ENCODE measurements at regions not wholly inside any gene's neighbourhood (a gene's known extent, or its start where the extent isn't known, plus 50 kb on each side); places are given as distances from the start of the nearest gene placed in this dataset.

- no peak overlapping the region for H2AFZ ChIP-seq (ENCODE audit: low read depth, low read length)
- H3K27ac ChIP-seq (ENCODE audit: low read length) = no peak overlapping the region
- H3F3A ChIP-seq (ENCODE audit: insufficient read depth, low read length, poor library complexity, severe bottlenecking) = no peaks in the 10 kb centered on the region
- no peaks in the 10 kb centered on the region for H4K20me1 ChIP-seq (ENCODE audit: insufficient read depth)
- H3K79me2 ChIP-seq (replicated peaks; ENCODE audit: insufficient read depth, low read length) = no peaks in the 10 kb centered on the region
- H3K4me3 ChIP-seq (ENCODE audit: low read length) = no peak overlapping the region
- no peaks in the 10 kb centered on the region for H3K27me3 ChIP-seq (ENCODE audit: insufficient read depth, low read depth, low read length)
- H3K4me2 ChIP-seq (ENCODE audit: low read length) = no peak overlapping the region
- H3K36me3 ChIP-seq (ENCODE audit: insufficient read depth, low read length) = no peaks in the 10 kb centered on the region
- H3K9me3 ChIP-seq (ENCODE audit: low read length) = no peaks in the 10 kb centered on the region
- H3K9ac ChIP-seq (ENCODE audit: low read length) = no peak overlapping the region
- no peaks in the 10 kb centered on the region for H3K9me2 ChIP-seq (ENCODE audit: insufficient read depth, low read length)
- TF ChIP-seq TAF1 (IDR thresholded peaks at IDR 0.05; ENCODE audit: low read depth) (no peak), EZH2 (IDR thresholded peaks at IDR 0.05; ENCODE audit: borderline replicate concordance, insufficient read depth, low read length, poor library complexity, severe bottlenecking) (no peak), MXI1 (conservative IDR thresholded peaks at IDR 0.05; ENCODE audit: poor library complexity, severe bottlenecking) (no peak), RAD21 (conservative IDR thresholded peaks at IDR 0.05) (no peak)
- TF ChIP-seq, protein P1, sequence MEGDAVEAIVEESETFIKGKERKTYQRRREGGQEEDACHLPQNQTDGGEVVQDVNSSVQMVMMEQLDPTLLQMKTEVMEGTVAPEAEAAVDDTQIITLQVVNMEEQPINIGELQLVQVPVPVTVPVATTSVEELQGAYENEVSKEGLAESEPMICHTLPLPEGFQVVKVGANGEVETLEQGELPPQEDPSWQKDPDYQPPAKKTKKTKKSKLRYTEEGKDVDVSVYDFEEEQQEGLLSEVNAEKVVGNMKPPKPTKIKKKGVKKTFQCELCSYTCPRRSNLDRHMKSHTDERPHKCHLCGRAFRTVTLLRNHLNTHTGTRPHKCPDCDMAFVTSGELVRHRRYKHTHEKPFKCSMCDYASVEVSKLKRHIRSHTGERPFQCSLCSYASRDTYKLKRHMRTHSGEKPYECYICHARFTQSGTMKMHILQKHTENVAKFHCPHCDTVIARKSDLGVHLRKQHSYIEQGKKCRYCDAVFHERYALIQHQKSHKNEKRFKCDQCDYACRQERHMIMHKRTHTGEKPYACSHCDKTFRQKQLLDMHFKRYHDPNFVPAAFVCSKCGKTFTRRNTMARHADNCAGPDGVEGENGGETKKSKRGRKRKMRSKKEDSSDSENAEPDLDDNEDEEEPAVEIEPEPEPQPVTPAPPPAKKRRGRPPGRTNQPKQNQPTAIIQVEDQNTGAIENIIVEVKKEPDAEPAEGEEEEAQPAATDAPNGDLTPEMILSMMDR (IDR thresholded peaks at IDR 0.05; ENCODE audit: poor library complexity, severe bottlenecking) = no peak
Observed at GRCh38 chr3:178386880-178387279, 149.4 kb upstream of the KCNMB2 start.

DNA sequence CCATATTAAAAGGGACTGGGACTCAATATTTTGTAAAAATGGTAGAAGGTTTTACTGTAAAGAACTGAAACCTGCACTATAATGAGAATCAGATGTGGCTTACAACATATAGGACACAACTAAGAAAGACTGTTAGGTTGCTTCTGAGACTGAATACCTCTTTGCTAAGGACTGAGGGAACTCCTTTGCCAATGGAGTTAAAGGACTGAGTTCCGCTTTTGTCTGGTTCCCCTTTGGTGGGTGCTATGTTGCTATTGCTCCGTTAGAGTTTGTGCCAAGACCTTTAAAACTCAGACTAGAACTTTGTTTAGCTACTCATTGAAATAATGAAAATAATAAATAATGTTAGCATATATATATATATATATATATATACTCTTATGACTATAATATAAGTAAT is 147.8 kb upstream of the KCNMB2 start:
- no peaks in the 10 kb centered on the region for H3K9me3 ChIP-seq (ENCODE audit: low read length)
- H3K4me2 ChIP-seq (ENCODE audit: low read length) = no peak overlapping the region
- H3F3A ChIP-seq (ENCODE audit: insufficient read depth, low read length, poor library complexity, severe bottlenecking) = no peaks in the 10 kb centered on the region
- TF ChIP-seq EZH2 (IDR thresholded peaks at IDR 0.05; ENCODE audit: borderline replicate concordance, insufficient read depth, low read length, poor library complexity, severe bottlenecking) (no peak), RAD21 (conservative IDR thresholded peaks at IDR 0.05) (no peak), EP300 (conservative IDR thresholded peaks at IDR 0.05; ENCODE audit: poor library complexity, severe bottlenecking) (no peak), POLR2AphosphoS5 (IDR thresholded peaks at IDR 0.05) (no peak), SMC3 (conservative IDR thresholded peaks at IDR 0.05; ENCODE audit: poor library complexity) (no peak), REST (IDR thresholded peaks at IDR 0.05; ENCODE audit: borderline replicate concordance) (no peak), TAF1 (IDR thresholded peaks at IDR 0.05; ENCODE audit: low read depth) (no peak), MXI1 (conservative IDR thresholded peaks at IDR 0.05; ENCODE audit: poor library complexity, severe bottlenecking) (no peak)
- TF ChIP-seq, protein P1 (IDR thresholded peaks at IDR 0.05; ENCODE audit: poor library complexity, severe bottlenecking) = no peak
- no peaks in the 10 kb centered on the region for H3K9me2 ChIP-seq (ENCODE audit: insufficient read depth, low read length)
- H3K36me3 ChIP-seq (ENCODE audit: insufficient read depth, low read length) = no peaks in the 10 kb centered on the region
- H3K4me3 ChIP-seq (ENCODE audit: low read length) = no peak overlapping the region
- no peaks in the 10 kb centered on the region for H4K20me1 ChIP-seq (ENCODE audit: insufficient read depth)
- H3K79me2 ChIP-seq (replicated peaks; ENCODE audit: insufficient read depth, low read length) = no peaks in the 10 kb centered on the region
- no peaks in the 10 kb centered on the region for H3K27me3 ChIP-seq (ENCODE audit: insufficient read depth, low read depth, low read length)
- no peak overlapping the region for H2AFZ ChIP-seq (ENCODE audit: low read depth, low read length)
- H3K9ac ChIP-seq (ENCODE audit: low read length) = no peak overlapping the region
- no peak overlapping the region for H3K27ac ChIP-seq (ENCODE audit: low read length)

Data from neural cell (in vitro differentiated cells).